KMS-11 (cell line): ENCODE measurements at regions not wholly inside any gene's neighbourhood (a gene's known extent, or its start where the extent isn't known, plus 50 kb on each side); places are given as distances from the start of the nearest gene placed in this dataset.

Experiments
- H2AFZ ChIP-seq: fragments of 200-600 bp; sonication (generic); 2 replicates; pipeline ENCODE4 v1.6.1; 2016; ENCODE audit warnings: antibody characterized with exemption, mixed run types, low read depth
- H3K27ac ChIP-seq: fragments of 200-600 bp; sonication (generic); 2 replicates; pipeline ENCODE4 v1.6.1; 2016; ENCODE audit warnings: mild to moderate bottlenecking, mixed run types
- H3K27me3 ChIP-seq: fragments of 200-600 bp; sonication (generic); 2 replicates; pipeline ENCODE4 v1.6.1; 2017; ENCODE audit warnings: mild to moderate bottlenecking, low read depth, mixed run types, moderate library complexity; ENCODE audit not compliant: insufficient read depth
- H3K36me3 ChIP-seq: fragments of 200-600 bp; sonication (generic); 2 replicates; pipeline ENCODE4 v1.6.1; 2017; ENCODE audit warnings: mild to moderate bottlenecking, mixed run types; ENCODE audit not compliant: insufficient read depth
- H3K4me1 ChIP-seq: fragments of 200-600 bp; sonication (generic); 2 replicates; pipeline ENCODE4 v1.6.1; 2016; ENCODE audit warnings: mild to moderate bottlenecking, low read depth, mixed run types; ENCODE audit not compliant: poor library complexity, severe bottlenecking
- H3K4me2 ChIP-seq: fragments of 200-600 bp; sonication (generic); 2 replicates; pipeline ENCODE4 v1.7.0; 2016; ENCODE audit warnings: mild to moderate bottlenecking, mixed run types
- H3K4me3 ChIP-seq: fragments of 200-600 bp; sonication (generic); IDR thresholded peaks from 2 replicates; pipeline ENCODE4 v1.6.1; 2017; ENCODE audit warnings: low read depth, low read length, mixed read lengths; ENCODE audit not compliant: insufficient read depth
- H3K79me2 ChIP-seq: fragments of 200-600 bp; sonication (generic); 2 replicates; pipeline ENCODE4 v1.6.1; 2016; ENCODE audit warnings: low read depth, mixed run types; ENCODE audit not compliant: insufficient read depth
- H3K9ac ChIP-seq: fragments of 200-600 bp; sonication (generic); 2 replicates; pipeline ENCODE4 v1.6.1; 2016; ENCODE audit warnings: mild to moderate bottlenecking, mixed run types
- H4K20me1 ChIP-seq: fragments of 200-600 bp; sonication (generic); 2 replicates; pipeline ENCODE4 v1.6.1; 2016; ENCODE audit warnings: mild to moderate bottlenecking, mixed run types; ENCODE audit not compliant: insufficient read depth
- CTCF ChIP-seq: fragments of 200-600 bp; sonication (generic); conservative IDR thresholded peaks from 2 replicates; pipeline ENCODE4 v1.6.1; 2017; ENCODE audit warnings: low read depth, mild to moderate bottlenecking, antibody characterized with exemption, low read length, moderate library complexity, mixed read lengths

DNA sequence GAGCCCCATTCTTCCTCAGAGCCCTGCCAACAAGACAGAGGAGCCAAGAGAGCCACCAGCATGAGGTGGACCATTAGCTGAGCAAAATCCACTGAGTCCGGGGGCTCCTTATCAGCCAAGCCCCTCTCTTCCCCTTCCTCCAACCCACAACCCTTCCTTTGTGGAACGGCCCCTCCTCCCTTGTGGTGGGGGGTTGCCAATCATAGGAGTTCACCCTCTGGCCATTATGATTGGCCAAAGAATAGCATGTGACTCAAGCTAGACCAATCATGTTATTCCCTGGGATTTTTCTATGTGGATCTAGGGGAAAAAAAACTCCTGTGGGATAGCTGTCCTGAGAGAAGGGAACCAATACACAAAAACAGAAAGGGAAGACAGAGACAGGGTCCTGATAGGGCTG, 120.5 kb downstream of the C16orf95 start:
- H3K9ac ChIP-seq, result no peak overlapping the region
- H3K36me3 ChIP-seq, result no peaks in the 10 kb centered on the region
- no peaks in the 10 kb centered on the region for H4K20me1 ChIP-seq
- H3K27me3 ChIP-seq, result peaks cover 6% of the 10 kb centered on the region; the same call in 1 of the 2 replicates
- no peak for TF ChIP-seq CTCF
- no peaks in the 10 kb centered on the region for H3K4me1 ChIP-seq
- no peak overlapping the region for H3K27ac ChIP-seq
- H2AFZ ChIP-seq, result no peak overlapping the region
- H3K4me3 ChIP-seq, result no peak overlapping the region
- no peaks in the 10 kb centered on the region for H3K79me2 ChIP-seq
- H3K4me2 ChIP-seq, result no peak overlapping the region

DNA sequence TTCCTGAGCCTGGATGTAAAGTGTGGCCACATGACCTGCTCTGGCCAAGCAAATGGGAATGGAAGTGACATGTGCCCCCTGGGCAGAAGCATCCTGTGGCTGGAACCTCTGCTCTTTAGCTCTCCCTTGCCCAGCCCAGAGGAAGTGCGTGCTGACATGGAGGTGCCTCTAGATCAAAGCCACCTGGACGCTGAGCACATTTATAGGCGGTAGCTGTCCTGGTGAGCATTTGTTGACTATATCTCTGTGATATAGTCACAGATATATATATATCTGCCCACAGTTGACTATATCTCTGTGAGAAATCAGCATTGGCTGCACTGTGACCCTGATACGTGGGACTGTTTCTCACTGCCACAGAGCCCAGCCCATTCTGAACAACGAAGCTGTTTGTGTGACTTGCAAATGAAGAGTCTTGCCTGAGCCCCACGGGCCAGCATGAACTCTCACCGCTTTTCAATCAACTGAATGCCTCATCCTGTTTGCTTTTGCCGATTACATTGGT, 118.8 kb downstream of the C16orf95 start:
- no peak overlapping the region for H3K4me3 ChIP-seq
- no peak for TF ChIP-seq CTCF
- no peaks in the 10 kb centered on the region for H3K79me2 ChIP-seq
- H3K9ac ChIP-seq, result no peak overlapping the region
- H3K27me3 ChIP-seq, result peaks cover 7% of the 10 kb centered on the region; the same call in 1 of the 2 replicates
- no peak overlapping the region for H2AFZ ChIP-seq
- H3K36me3 ChIP-seq, result no peaks in the 10 kb centered on the region
- H3K4me1 ChIP-seq, result no peaks in the 10 kb centered on the region
- H3K27ac ChIP-seq, result no peak overlapping the region
- no peaks in the 10 kb centered on the region for H4K20me1 ChIP-seq
- no peak overlapping the region for H3K4me2 ChIP-seq

- Histone ChIP-seq H3K36me3 (no peaks in the 10 kb centered on the region), H3K4me1 (no peaks in the 10 kb centered on the region), H4K20me1 (no peaks in the 10 kb centered on the region), H3K79me2 (no peaks in the 10 kb centered on the region), H3K9ac (no peak overlapping the region), H3K4me3 (no peak overlapping the region), H3K27ac (no peak overlapping the region), H3K27me3 (peaks cover 7% of the 10 kb centered on the region; the same call in 1 of the 2 replicates), H2AFZ (no peak overlapping the region), H3K4me2 (no peak overlapping the region)
- TF ChIP-seq CTCF, result no peak
Measured at GRCh38 chr16:87198881-87199280, 118.3 kb downstream of the C16orf95 start.

DNA sequence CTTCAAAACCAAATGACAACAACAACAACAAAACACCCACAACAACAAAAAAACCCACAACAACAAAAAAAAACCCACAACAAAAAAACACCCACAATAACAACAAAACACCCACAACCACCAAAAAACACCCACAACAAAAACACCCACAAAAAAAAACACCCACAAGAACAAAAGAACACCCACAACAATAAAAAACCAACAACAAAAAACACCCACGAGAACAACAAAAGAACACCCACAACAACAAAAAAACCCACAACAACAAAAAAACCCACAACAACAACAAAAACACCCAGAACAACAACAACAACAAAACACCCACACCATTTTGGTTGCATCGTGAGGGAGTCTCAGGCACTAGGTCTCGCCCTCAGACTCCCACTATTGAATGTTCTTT, 117.8 kb downstream of the C16orf95 start:
- Histone ChIP-seq H2AFZ (no peak overlapping the region), H3K4me3 (no peak overlapping the region), H3K79me2 (no peaks in the 10 kb centered on the region), H3K4me2 (no peak overlapping the region), H3K9ac (no peak overlapping the region), H3K27me3 (peaks cover 5% of the 10 kb centered on the region; the same call in 1 of the 2 replicates), H3K27ac (no peak overlapping the region), H3K4me1 (no peaks in the 10 kb centered on the region), H3K36me3 (no peaks in the 10 kb centered on the region), H4K20me1 (no peaks in the 10 kb centered on the region)
- TF ChIP-seq CTCF, result no peak
